GM18867 (cell line): ENCODE measurements at regions not wholly inside any gene's neighbourhood (a gene's known extent, or its start where the extent isn't known, plus 50 kb on each side); places are given as distances from the start of the nearest gene placed in this dataset.
"Not testable (repeated sequence)": the region's sequence is repeated elsewhere in the genome, so short reads cannot be mapped to it uniquely, and the experiment has no call there.

ENCODE experiments used
- ATAC-seq: cut with Tn5 transposase; IDR thresholded peaks from one replicate; pipeline ENCODE4 v1.9.1; 2021; ENCODE audit warnings: mild to moderate bottlenecking, moderate library complexity; ENCODE audit not compliant: unreplicated experiment

GRCh38 chr6:92667843-92668242 is 751.5 kb downstream of the EPHA7 start:
- ATAC-seq = no peak

- ATAC-seq = no peak
Measured at GRCh38 chr6:92648364-92649086, 770.8 kb downstream of the EPHA7 start.

GRCh38 chr6:92647630-92648029 is 771.7 kb downstream of the EPHA7 start:
- ATAC-seq = no peak

GRCh38 chr6:92644104-92644791 is 775.1 kb downstream of the EPHA7 start:
- ATAC-seq = not testable (repeated sequence)

GRCh38 chr6:92635553-92636153 is 783.7 kb downstream of the EPHA7 start:
- no peak for ATAC-seq

- no peak for ATAC-seq
Measured at GRCh38 chr6:92634561-92634960, 784.8 kb downstream of the EPHA7 start.

GRCh38 chr6:92623431-92623830 is 795.9 kb downstream of the EPHA7 start:
- ATAC-seq = no peak

- no peak for ATAC-seq
Measured at GRCh38 chr6:92617721-92618120, 801.6 kb downstream of the EPHA7 start.

GRCh38 chr6:92608751-92609150 is 810.6 kb downstream of the EPHA7 start:
- ATAC-seq = no peak

- no peak for ATAC-seq
Measured at GRCh38 chr6:92593201-92593600, 826.2 kb downstream of the EPHA7 start.

- no peak for ATAC-seq
Measured at GRCh38 chr6:92589996-92590395, 829.4 kb downstream of the EPHA7 start.

GRCh38 chr6:92588148-92588547 is 831.2 kb downstream of the EPHA7 start:
- no peak for ATAC-seq

GRCh38 chr6:92587525-92587924 is 831.8 kb downstream of the EPHA7 start:
- ATAC-seq = no peak

- no peak for ATAC-seq
Measured at GRCh38 chr6:92586236-92586977, 833.0 kb downstream of the EPHA7 start.

GRCh38 chr6:92582211-92582610 is 837.1 kb downstream of the EPHA7 start:
- no peak for ATAC-seq

- ATAC-seq = no peak
Measured at GRCh38 chr6:92577077-92577719, 842.2 kb downstream of the EPHA7 start.

- ATAC-seq = no peak
Measured at GRCh38 chr6:92568541-92568940, 850.8 kb downstream of the EPHA7 start.

- ATAC-seq = no peak
Measured at GRCh38 chr6:92566632-92567031, 852.7 kb downstream of the EPHA7 start.

- no peak for ATAC-seq
Measured at GRCh38 chr6:92564376-92564775, 855.0 kb downstream of the EPHA7 start.

- ATAC-seq = no peak
Measured at GRCh38 chr6:92559611-92560010, 859.7 kb downstream of the EPHA7 start.

- ATAC-seq = no peak
Measured at GRCh38 chr6:92559003-92559402, 860.4 kb downstream of the EPHA7 start.
